ENCODE measurements at regions not wholly inside any gene's neighbourhood (a gene's known extent, or its start where the extent isn't known, plus 50 kb on each side); places are given as distances from the start of the nearest gene placed in this dataset.

GRCh38 chr1:191882870-191883269 is 275.4 kb upstream of the RGS18 start:
- no peak for TF ChIP-seq JUN (CRISPR knock-in tag; IDR thresholded peaks at IDR 0.05)
- no peak for TF ChIP-seq FOXP4 (CRISPR knock-in tag; IDR thresholded peaks at IDR 0.05)
- TF ChIP-seq CTCF (IDR thresholded peaks at IDR 0.05) = no peak
- no peak for TF ChIP-seq SMAD3 (CRISPR knock-in tag; IDR thresholded peaks at IDR 0.05; ENCODE audit: borderline replicate concordance)
- no peak for TF ChIP-seq NR3C1 (CRISPR knock-in tag; conservative IDR thresholded peaks at IDR 0.05; ENCODE audit: low read depth)
